Activated T-cell treated with anti-CD3 and anti-CD28 coated beads for 48 hours (primary cell): ENCODE measurements at regions not wholly inside any gene's neighbourhood (a gene's known extent, or its start where the extent isn't known, plus 50 kb on each side); places are given as distances from the start of the nearest gene placed in this dataset.

Experiments
- DNase-seq: peaks from one replicate; pipeline ENCODE4 v3.0.0-alpha.2; 2020; ENCODE audit warnings: low read depth

GRCh38 chr20:12677925-12678324, 330.8 kb upstream of the SPTLC3 start:
- no peak for DNase-seq

- no peak for DNase-seq
These were observed 329.3 kb upstream of the SPTLC3 start for GRCh38 chr20:12679447-12679846.

GRCh38 chr20:12682613-12683012, 326.2 kb upstream of the SPTLC3 start:
- no peak for DNase-seq

- no peak for DNase-seq
These were observed 321.3 kb upstream of the SPTLC3 start for GRCh38 chr20:12687476-12687875.

- no peak for DNase-seq
These were observed 312.8 kb upstream of the SPTLC3 start for GRCh38 chr20:12695937-12696336.

GRCh38 chr20:12698817-12699216, 310.0 kb upstream of the SPTLC3 start:
- DNase-seq = no peak

GRCh38 chr20:12699374-12700228, 309.2 kb upstream of the SPTLC3 start:
- no peak for DNase-seq

- no peak for DNase-seq
These were observed 308.1 kb upstream of the SPTLC3 start for GRCh38 chr20:12700701-12701100.

- DNase-seq = no peak
These were observed 306.5 kb upstream of the SPTLC3 start for GRCh38 chr20:12702312-12702711.

GRCh38 chr20:12715371-12715770, 293.4 kb upstream of the SPTLC3 start:
- DNase-seq = no peak

- no peak for DNase-seq
These were observed 292.6 kb upstream of the SPTLC3 start for GRCh38 chr20:12715991-12716680.

GRCh38 chr20:12717061-12717460, 291.7 kb upstream of the SPTLC3 start:
- DNase-seq = no peak

GRCh38 chr20:12718619-12719018, 290.2 kb upstream of the SPTLC3 start:
- DNase-seq = no peak

GRCh38 chr20:12721636-12722035, 287.1 kb upstream of the SPTLC3 start:
- no peak for DNase-seq

- no peak for DNase-seq
These were observed 286.7 kb upstream of the SPTLC3 start for GRCh38 chr20:12722091-12722490.

- no peak for DNase-seq
These were observed 285.0 kb upstream of the SPTLC3 start for GRCh38 chr20:12723811-12724210.

GRCh38 chr20:12728782-12729181, 280.0 kb upstream of the SPTLC3 start:
- no peak for DNase-seq

GRCh38 chr20:12729326-12729725, 279.4 kb upstream of the SPTLC3 start:
- DNase-seq = no peak

GRCh38 chr20:12733811-12734210, 275.0 kb upstream of the SPTLC3 start:
- no peak for DNase-seq

GRCh38 chr20:12737497-12737896, 271.3 kb upstream of the SPTLC3 start:
- DNase-seq = no peak

GRCh38 chr20:12737900-12738299, 270.9 kb upstream of the SPTLC3 start:
- DNase-seq = no peak

- DNase-seq = no peak
These were observed 268.1 kb upstream of the SPTLC3 start for GRCh38 chr20:12740647-12741046.

- no peak for DNase-seq
These were observed 264.7 kb upstream of the SPTLC3 start for GRCh38 chr20:12744037-12744436.
